ENCODE measurements at regions not wholly inside any gene's neighbourhood (a gene's known extent, or its start where the extent isn't known, plus 50 kb on each side); places are given as distances from the start of the nearest gene placed in this dataset.

DNA sequence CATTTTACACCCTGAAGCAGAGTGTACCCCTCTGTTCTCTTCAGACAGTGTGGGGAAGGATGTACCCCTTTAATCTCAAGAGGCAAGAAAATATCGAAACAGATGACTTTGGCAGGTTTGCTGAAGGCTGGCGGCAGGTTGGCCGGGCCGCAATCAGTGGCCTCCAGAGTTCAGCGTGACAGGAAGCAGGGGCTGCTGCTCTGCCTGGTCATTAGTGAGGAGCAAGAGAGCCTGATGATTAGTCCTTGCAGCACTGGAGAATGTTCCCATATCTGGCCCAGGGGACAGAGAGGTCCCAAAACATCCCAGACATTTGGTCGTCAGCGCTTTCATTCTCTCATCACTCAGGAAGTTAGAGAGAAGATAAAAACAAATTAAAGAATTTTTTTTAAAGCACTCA, 352.8 kb downstream of the SPRY1 start:
- no peak for TF ChIP-seq EZH2phosphoT487 (IDR thresholded peaks at IDR 0.05; ENCODE audit: borderline replicate concordance, low read depth)
- TF ChIP-seq CTCF (IDR thresholded peaks at IDR 0.05), result no peak
- TF ChIP-seq EP300 (IDR thresholded peaks at IDR 0.05; ENCODE audit: borderline replicate concordance in 1 of 2, low read depth in 1 of 2, low read length in 1 of 2), result no peak
- no peak for TF ChIP-seq MAX (IDR thresholded peaks at IDR 0.05; ENCODE audit: low read depth)
- TF ChIP-seq RXRA (IDR thresholded peaks at IDR 0.05; ENCODE audit: borderline replicate concordance, low read depth), result no peak
- no peak for TF ChIP-seq RAD21 (IDR thresholded peaks at IDR 0.05; ENCODE audit: low read length)
- no peak for TF ChIP-seq JUND (IDR thresholded peaks at IDR 0.05)
- TF ChIP-seq GATA2 (CRISPR knock-in tag; IDR thresholded peaks at IDR 0.05), result no peak
- no peak for TF ChIP-seq TEAD4 (IDR thresholded peaks at IDR 0.05; ENCODE audit: borderline replicate concordance, insufficient read depth)
- no peak for TF ChIP-seq POLR2AphosphoS5 (IDR thresholded peaks at IDR 0.05; ENCODE audit: low read depth, low read length)
- TF ChIP-seq CHD2 (IDR thresholded peaks at IDR 0.05; ENCODE audit: low read length, partially characterized antibody), result no peak

All from SK-N-SH (cell line).